Cortex of kidney (tissue), 1 donor: ENCODE measurements at regions not wholly inside any gene's neighbourhood (a gene's known extent, or its start where the extent isn't known, plus 50 kb on each side); places are given as distances from the start of the nearest gene placed in this dataset.

Experiments
- DNase-seq: peaks from one replicate; lab custom pipeline; 2025; lab: John Stamatoyannopoulos, UW

GRCh38 chr5:168056499-168057182, 234.8 kb upstream of the WWC1 start:
- DNase-seq, result no peak

DNA sequence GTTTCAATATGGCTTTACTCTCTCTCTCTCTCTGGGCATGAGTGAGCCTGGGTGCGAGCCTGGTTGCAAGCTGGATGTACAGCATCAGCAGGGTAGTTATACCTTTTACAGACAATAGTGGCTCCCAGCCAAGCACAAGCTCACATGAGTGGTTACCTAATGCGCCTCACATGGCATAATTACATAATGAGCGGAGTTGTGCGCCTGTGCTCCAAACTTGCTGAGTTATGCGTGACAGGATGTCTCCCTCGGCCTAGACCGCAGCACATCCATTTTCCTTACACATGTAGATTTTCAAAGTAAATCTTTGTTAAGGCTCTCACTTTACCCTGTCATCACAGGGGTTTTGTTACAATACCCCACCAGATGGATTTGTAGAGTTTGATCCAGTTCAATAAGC, 233.5 kb upstream of the WWC1 start:
- no peak for DNase-seq

GRCh38 chr5:168059131-168059530, 232.3 kb upstream of the WWC1 start:
- DNase-seq, result no peak

DNA sequence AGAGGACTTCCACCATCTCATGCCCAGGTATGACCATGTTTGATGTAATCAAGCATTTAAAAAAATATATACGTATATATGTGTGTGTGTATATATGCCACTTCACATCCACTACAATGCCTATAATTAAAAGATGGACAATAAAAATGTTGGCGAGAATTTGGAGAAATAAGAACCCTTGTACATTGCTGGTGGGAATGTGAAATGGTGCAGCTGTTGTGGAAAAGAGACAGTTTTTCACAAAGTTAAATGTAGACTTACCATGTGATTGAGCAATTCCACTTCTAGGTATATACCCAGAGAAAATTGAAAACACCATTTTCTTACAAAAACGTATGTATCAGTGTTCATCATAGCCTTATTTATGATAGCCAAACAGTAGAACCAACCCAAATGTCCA, 229.2 kb upstream of the WWC1 start:
- no peak for DNase-seq

- no peak for DNase-seq
Observed at GRCh38 chr5:168064457-168064856, 227.0 kb upstream of the WWC1 start.

DNA sequence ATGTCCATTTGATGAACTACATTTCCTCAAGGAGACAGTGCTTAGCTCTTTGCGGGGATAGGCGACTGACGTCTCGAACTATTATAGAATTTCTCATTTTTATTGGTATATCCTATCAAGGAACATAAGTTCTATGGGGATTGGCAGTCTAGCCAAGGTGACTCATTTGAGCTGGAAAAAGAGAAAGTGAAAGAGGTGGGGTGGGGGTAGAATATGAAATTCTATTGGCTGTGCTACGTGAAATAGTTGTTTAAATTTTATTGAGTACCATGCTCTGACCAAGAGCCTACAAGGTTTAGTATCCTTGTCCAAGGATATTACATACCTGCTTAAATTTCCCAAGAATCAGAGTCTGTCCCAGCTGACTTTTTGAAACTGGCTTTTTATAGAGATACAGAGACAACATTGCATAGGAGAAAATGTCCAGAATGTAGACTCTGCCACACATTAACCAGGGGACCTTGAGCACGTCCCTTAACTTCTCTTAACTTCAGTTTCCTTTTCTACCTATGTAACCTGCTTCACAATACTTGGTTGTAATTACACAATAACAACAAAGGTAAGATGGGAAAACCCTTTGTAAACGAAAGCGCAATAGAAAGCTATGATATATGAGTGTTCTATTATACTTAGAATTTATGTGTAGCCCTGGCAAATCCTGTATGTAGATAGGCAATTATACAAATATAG, 226.4 kb upstream of the WWC1 start:
- no peak for DNase-seq

DNA sequence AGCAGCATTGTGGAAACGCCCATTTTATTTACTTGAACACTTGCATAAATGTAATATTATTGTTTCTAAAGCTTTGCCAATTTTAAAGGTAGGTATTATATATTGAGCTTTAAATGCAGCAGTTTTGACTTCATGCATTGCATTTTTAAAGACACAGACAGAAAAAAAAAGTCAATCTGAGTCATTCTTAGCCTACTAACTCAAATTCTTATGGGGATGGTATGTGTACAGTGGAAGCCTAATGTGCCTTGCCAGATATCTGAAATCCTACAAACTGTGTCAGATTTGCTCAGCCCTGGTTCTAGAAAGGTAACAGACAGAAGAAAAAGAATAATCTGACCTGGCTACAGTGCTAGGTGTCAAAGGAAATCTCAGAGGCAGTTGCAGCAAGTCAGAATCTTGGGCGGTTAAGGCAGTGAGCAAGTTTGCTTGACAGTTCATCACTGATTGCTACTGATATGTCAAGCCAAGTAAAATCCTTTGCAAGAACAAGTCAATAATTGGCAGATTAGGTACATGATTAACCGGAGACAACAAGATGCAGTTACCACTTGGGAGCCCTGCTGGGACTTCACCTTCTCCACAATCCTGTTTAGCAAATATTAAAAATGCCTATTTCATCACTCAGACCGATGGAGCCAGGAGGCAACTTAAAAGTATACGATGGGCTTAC, 224.8 kb upstream of the WWC1 start:
- no peak for DNase-seq

DNA sequence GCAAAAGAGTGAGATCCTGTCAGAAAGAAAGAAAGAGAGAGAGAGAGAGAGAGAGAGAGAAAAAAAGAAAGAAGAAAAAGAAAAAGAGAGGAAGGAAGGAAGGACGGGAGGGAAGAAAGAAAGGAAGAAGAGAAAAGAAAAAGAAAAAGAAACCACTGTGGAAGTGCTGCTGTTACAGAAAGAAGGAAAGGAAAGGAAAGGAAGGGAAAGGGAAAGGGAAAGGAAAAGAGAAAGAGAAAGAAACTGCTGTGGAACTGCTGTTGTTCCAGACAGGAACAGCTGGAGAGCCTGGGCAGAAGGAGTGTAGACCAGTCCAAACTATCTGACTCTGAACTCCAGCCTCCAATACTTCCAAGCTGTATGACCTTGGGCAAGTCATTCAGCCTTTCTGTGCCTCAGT, 220.7 kb upstream of the WWC1 start:
- no peak for DNase-seq

DNA sequence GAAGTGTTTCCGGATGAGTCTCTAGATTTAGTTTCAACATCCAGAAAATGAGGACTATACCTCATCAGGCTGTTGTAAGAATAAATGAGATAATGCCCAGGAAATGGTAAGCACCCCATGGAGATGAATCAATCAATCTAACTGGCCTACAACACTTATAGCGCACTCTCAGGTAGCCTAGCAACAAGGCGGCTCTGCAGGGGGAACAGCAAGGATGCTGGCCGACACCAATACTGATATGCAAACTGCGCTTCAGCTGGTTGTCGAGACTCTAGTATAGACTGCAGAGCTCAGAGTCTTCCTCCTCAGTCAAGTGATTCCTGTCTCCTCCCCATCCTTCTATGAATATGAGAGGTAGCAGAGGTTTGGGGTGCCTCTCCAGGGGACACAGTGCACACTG, 218.8 kb upstream of the WWC1 start:
- no peak for DNase-seq

- DNase-seq, result no peak
Observed at GRCh38 chr5:168073311-168073710, 218.1 kb upstream of the WWC1 start.

DNA sequence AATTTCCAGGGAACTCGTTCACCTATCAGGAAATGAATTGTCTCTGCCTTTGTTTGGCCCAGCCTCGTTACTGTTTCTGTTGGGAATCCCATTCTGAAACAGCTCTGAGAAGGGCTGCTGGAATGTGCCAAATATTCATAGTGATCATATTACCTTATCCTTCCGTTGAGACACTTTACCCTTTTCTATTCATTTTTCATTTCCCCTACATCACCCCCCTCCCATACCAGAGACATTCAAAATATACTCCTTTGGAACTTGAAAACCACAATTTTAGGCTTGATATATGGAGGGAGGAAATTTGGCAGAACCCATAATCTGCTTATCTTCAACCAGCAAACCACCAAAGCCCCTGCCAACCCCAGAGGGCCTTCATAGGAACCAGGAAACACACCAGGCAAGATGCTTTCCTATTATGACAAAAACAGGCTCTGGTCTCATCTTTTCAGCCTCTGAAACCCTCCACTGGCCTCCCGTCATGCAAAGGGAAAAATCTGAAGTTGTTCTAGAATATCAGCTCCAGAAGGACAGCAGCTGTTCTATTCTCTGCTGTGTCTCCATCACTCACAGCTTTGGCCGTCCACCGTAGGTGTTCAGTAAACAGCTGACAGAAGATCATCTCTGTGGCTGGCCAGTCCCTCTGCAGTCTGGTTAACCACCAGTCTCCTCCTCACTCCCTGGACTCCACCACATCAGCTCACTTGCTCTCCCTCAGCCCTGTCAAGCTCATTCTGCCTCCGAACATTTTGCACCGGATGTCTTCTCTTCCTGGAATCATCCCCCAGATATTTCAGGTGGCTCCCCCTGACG, 217.2 kb upstream of the WWC1 start:
- DNase-seq, result no peak

DNA sequence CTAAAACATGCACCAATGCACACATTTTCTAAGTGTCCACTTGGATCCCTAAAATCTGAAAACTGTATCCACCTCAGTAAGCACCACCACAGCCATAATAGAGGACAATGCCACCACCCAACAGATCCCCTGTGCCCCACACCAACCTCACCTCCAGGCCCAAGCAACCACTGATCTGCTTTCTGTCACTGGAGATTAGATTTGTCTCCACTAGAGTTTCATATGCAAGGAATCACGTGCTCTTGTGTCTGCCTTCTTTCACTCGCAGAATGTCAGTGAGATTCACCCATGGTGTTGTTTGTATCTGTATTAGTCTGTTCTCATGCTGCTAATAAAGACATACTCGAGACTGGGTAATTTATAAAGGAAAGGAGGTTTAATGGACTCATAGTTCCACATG, 216.1 kb upstream of the WWC1 start:
- DNase-seq, result no peak

DNA sequence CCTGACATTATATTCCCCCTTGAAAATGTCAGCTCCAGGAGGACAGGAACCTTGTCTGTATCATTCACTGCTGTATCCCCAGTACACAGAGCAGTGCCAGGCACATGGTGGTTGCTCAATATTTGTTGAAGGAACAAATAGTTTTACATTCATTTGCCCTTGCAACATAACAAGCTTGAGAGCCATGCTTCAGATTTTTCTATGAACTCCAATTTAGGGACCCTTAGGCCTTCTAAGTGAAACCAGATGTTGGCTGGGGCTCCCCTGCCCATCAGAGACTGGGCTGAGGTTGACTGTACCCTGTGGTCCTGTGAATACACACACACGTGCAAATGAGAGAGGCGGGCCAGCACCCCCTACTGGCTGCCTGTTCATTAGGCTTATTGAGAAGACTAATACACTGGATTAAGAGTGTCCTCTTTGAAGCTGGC, 214.9 kb upstream of the WWC1 start:
- DNase-seq, result no peak

DNA sequence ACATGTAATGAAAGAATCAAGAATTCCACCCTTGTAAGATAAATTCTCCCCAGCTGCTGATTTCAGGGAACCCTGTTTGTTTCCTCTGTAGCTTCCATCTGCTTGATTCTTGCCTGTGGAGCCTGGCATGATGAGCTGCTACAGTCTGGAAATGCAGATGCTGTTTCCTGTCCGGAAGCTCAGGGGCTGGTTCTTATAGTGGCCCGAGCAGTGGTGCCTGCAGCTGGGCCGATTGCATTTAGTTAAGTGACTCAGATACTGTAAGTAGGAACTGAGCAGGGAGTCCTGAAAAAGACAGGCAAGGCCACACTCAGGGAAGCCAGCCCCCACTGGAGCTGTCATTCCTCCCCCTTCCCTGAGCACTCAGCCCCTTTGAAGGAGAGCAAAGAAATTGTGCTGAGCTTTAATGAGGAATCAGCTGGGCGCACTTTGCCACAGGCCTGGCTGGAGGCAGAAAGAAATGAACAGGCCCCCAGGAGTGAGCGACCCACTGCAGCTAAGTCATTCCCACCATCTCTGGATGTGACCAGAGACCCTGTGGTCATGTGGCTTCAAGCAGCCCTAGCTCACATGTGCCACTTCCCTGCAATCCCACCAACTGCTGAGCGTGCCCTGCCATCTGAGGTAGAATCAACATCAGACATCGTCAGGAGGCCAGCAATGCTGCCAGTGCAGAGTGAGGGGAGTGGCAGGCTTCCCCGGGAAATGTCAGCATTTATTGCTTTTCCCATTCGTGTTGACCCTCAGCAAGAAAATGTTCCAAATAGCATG, 206.0 kb upstream of the WWC1 start:
- DNase-seq, result no peak

DNA sequence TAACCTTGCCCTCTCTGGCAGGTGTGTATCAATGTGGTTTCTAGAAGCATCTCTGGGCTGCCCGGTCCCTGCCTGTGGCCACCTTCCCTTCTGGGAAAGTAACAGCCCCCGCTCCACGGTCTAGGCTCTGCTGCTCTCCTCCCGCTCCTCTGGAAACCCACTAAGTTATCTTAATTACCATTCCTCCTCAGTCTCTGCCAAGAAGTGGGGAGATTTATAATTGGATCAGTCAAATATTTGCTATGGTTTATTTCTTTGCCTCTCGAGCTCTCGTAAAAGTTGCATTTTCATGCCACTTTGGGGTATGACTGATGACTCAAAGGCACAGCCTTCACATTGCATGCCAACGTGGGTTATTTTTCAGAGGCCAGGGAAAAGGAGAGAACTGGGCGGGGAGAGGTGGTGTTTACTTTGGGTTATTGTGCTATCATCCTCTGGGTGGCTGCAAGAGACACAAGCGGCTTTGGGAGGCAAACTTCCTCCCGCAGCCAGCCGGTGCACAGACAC, 205.3 kb upstream of the WWC1 start:
- no peak for DNase-seq

DNA sequence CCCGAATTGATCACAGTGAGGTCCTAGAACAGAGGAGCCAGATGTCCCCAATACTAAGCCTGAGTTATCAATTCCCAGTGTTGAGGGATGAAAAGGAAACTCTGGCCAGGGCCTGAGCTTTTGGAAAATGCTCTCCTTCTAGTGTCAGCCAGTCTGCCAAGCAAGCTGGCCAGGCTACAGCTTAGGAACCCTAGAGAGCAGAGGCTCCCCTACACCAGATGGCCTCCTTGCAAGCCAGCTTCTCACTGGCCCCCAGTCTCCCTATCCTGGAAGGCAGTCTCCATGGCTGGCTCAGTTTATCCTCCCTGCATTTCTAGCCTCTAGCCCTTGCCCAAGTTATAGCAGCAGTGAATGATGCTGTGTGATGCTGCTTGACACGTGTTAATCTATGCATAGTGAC, 204.7 kb upstream of the WWC1 start:
- no peak for DNase-seq

- no peak for DNase-seq
Observed at GRCh38 chr5:168088410-168089173, 202.9 kb upstream of the WWC1 start.

DNA sequence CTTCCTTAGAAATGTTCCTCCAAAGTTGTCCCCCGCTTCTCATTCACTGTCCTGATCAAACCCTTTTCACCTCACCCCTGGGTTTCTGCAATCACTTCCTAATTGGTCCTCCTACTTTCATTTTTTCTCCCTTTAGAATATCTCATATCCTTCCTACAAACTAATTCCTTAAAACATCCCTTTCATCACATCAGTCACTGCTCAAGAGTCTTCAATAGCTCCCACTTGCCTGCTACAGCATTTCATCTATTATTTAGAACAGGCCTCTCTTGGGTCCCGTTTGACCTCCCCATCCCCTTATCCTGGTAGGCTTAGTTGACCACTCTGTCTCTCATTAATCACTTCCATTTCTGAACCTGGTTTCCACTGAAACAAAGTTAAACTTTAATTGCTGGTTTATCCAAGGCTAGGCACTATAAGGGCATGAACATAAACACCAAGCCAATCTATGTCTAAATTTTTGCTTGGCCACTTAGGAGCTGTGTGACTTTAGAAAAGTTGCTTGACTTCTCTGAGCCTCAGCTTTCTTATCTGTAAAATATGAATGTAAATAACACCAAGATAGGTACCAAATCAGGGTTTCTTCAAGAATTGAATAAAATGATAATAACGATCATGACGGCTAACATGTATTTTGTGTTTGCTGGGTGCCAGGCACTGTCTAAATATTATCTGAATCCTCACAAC, 202.1 kb upstream of the WWC1 start:
- no peak for DNase-seq

DNA sequence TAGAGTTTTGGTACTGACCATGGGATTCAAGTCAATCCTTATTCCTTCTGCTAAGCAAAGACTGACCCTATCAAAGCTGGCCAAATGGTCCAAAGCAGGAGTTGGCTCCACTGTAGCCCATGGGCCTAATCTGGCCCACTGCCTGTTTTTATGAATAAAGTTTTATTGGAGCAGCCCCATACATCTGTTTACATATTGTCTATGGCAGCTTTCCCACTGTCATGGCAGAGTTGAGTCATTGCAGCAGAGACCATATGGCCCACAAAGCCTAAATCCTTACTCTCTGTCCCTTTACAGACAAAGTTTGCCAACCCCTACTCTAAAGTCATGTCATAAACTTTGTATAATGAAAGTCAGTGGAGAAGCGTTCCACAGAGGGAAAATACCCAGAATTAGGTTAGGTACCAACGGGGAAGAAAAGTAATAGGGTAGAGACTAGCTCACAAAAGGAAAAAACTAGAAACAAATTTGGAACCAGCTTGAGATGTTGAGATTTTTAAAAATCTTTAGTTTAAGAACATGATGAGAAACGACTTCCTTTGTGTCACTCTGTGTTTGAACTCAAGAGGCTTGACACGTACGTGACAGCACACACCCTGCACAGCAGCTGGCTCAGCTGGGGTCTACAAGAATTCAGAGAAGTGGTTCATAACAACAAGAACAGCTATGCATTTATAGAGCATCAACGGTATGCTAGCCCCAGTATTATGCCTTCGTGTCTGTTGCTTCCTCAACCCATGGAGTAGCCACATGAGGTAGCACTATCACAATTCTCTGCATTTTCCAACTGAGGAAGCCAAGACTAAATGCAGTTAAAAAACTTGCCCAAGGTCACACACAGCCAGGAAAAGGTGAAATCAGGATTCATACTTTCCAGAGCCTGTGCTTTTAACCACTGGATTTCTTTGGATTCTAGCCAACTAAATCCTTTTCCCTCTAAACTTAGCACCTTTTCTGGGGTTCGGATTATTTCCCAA, 198.9 kb upstream of the WWC1 start:
- DNase-seq, result no peak
